ENCODE measurements at regions not wholly inside any gene's neighbourhood (a gene's known extent, or its start where the extent isn't known, plus 50 kb on each side); places are given as distances from the start of the nearest gene placed in this dataset.

DNA sequence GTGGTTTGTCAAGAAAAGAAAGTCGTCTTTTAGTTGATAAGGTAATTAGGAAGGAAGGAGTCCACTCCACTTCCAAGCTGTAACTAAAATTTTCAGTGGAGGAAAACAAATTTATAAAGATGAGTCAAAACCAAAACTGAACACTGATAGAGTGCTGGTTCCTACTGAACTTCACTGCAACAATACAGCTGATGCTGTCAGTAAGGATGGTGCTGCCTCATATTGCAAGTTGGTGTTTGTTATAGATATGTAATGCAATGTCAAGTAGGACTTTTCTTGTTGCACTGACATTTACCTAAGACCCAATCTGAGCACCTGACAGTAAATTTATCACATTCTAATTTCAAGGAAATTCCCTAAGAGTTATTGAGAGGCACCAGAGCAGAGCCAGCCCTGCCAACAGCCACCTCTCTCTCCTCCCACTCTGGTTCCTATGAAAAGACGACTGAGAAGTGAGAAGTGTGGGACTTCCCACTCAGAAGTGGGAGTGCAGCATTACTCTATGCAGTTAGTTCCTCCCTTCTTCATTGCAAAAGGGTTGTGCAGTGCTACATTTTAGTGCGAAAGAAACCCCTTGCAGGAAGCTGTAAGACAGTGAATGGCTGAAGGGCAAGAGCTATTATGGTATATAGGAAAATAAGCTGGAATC is 350.8 kb downstream of the NFIB start:
- Histone ChIP-seq H3K9me2 (replicated peaks; ENCODE audit: control insufficient read depth, low read length) (no peaks in the 10 kb centered on the region), H3F3A (ENCODE audit: control insufficient read depth, insufficient read depth) (no peaks in the 10 kb centered on the region), H4K20me1 (ENCODE audit: control insufficient read depth, insufficient read depth, low read depth, low read length) (no peaks in the 10 kb centered on the region), H3K9me3 (ENCODE audit: control insufficient read depth, insufficient read depth, low read length) (no peaks in the 10 kb centered on the region), H3K79me2 (ENCODE audit: control insufficient read depth, low read length) (no peaks in the 10 kb centered on the region), H3K4me1 (ENCODE audit: control insufficient read depth, low read length) (no peaks in the 10 kb centered on the region), H3K4me2 (ENCODE audit: low read length) (no peak overlapping the region), H3K36me3 (ENCODE audit: control insufficient read depth, low read length) (no peaks in the 10 kb centered on the region), H3K4me3 (ENCODE audit: low read length) (no peak overlapping the region), H3K27me3 (ENCODE audit: control insufficient read depth, low read length) (no peaks in the 10 kb centered on the region), H3K27ac (ENCODE audit: low read depth, low read length) (no peak overlapping the region)
- TF ChIP-seq EZH2phosphoT487 (IDR thresholded peaks at IDR 0.05; ENCODE audit: borderline replicate concordance, low read length) (no peak), CTCF (IDR thresholded peaks at IDR 0.05; ENCODE audit: low read depth, low read length, poor library complexity, severe bottlenecking) (no peak)

DNA sequence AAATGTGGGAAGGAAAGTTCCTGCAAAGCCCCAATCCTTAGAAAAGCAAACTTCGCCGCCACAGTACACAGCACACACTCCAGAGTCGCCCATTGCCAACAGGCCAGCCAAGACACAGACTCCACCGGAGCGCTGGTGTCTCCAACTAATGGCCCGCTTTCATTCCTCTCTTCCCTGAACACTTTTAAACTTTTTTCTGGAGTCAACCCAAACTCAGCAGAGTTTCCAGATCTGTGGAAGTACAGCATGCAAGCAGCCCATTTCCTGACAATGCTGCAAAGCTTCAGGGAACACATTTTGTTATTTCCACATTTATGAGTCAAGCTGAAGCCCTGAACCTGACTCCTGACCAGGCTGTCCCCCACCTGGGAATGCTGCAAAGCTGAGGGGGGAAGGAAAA is 351.9 kb downstream of the NFIB start:
- Histone ChIP-seq H3K4me1 (ENCODE audit: control insufficient read depth, low read length) (no peaks in the 10 kb centered on the region), H3K27ac (ENCODE audit: low read depth, low read length) (no peak overlapping the region)

GRCh38 chr9:13960011-13960765 is 353.8 kb downstream of the NFIB start:
- Histone ChIP-seq H3F3A (ENCODE audit: control insufficient read depth, insufficient read depth) (no peaks in the 10 kb centered on the region), H3K4me1 (ENCODE audit: control insufficient read depth, low read length) (no peaks in the 10 kb centered on the region), H3K36me3 (ENCODE audit: control insufficient read depth, low read length) (no peaks in the 10 kb centered on the region), H3K79me2 (ENCODE audit: control insufficient read depth, low read length) (no peaks in the 10 kb centered on the region), H3K9me3 (ENCODE audit: control insufficient read depth, insufficient read depth, low read length) (no peaks in the 10 kb centered on the region), H3K4me2 (ENCODE audit: low read length) (no peak overlapping the region), H3K27me3 (ENCODE audit: control insufficient read depth, low read length) (no peaks in the 10 kb centered on the region), H4K20me1 (ENCODE audit: control insufficient read depth, insufficient read depth, low read depth, low read length) (no peaks in the 10 kb centered on the region), H3K4me3 (ENCODE audit: low read length) (no peak overlapping the region), H3K27ac (ENCODE audit: low read depth, low read length) (no peak overlapping the region), H3K9me2 (replicated peaks; ENCODE audit: control insufficient read depth, low read length) (no peaks in the 10 kb centered on the region)
- TF ChIP-seq CTCF (IDR thresholded peaks at IDR 0.05; ENCODE audit: low read depth, low read length, poor library complexity, severe bottlenecking) (no peak), EZH2phosphoT487 (IDR thresholded peaks at IDR 0.05; ENCODE audit: borderline replicate concordance, low read length) (no peak)

More for the DNA sequence above, 351.9 kb downstream of the NFIB start:
- Histone ChIP-seq H4K20me1 (ENCODE audit: control insufficient read depth, insufficient read depth, low read depth, low read length) (no peaks in the 10 kb centered on the region), H3K9me2 (replicated peaks; ENCODE audit: control insufficient read depth, low read length) (no peaks in the 10 kb centered on the region), H3K79me2 (ENCODE audit: control insufficient read depth, low read length) (no peaks in the 10 kb centered on the region), H3K27me3 (ENCODE audit: control insufficient read depth, low read length) (no peaks in the 10 kb centered on the region), H3F3A (ENCODE audit: control insufficient read depth, insufficient read depth) (no peaks in the 10 kb centered on the region), H3K4me2 (ENCODE audit: low read length) (no peak overlapping the region), H3K4me3 (ENCODE audit: low read length) (no peak overlapping the region), H3K9me3 (ENCODE audit: control insufficient read depth, insufficient read depth, low read length) (no peaks in the 10 kb centered on the region), H3K36me3 (ENCODE audit: control insufficient read depth, low read length) (no peaks in the 10 kb centered on the region)
- TF ChIP-seq CTCF (IDR thresholded peaks at IDR 0.05; ENCODE audit: low read depth, low read length, poor library complexity, severe bottlenecking): no peak
- TF ChIP-seq EZH2phosphoT487 (IDR thresholded peaks at IDR 0.05; ENCODE audit: borderline replicate concordance, low read length): no peak

Data from DOHH2 (cell line).